GM13976 (cell line): ENCODE measurements at regions not wholly inside any gene's neighbourhood (a gene's known extent, or its start where the extent isn't known, plus 50 kb on each side); places are given as distances from the start of the nearest gene placed in this dataset.
"Not testable (repeated sequence)": the region's sequence is repeated elsewhere in the genome, so short reads cannot be mapped to it uniquely, and the experiment has no call there.

Experiments used
- DNase-seq: peaks from one replicate; pipeline ENCODE4 v3.0.0; 2012; ENCODE audit warnings: low spot score
- CTCF ChIP-seq: IDR thresholded peaks from 2 replicates; pipeline ENCODE4 v1.5.1; 2012; ENCODE audit warnings: borderline replicate concordance, mild to moderate bottlenecking; ENCODE audit not compliant: insufficient read depth; ENCODE audit errors: extremely low read depth, missing control alignments, control extremely low read depth
- in situ Hi-C: fragments of 300-500 bp; cut with MboI; formaldehyde crosslinking; loops from one replicate; pipeline ENCODE4 v1.12.0; 2022; ENCODE audit warnings: low sequenced_read_pairs, mixed read lengths, inconsistent platforms; ENCODE audit not compliant: unreplicated experiment

GRCh38 chr3:5918626-5919025 is 731.1 kb downstream of the EDEM1 start:
- TF ChIP-seq CTCF = no peak
- in situ Hi-C loops = no loop called here
- no peak for DNase-seq

GRCh38 chr3:5929027-5929426 is 741.5 kb downstream of the EDEM1 start:
- in situ Hi-C loops = no loop called here

GRCh38 chr3:5944061-5944460 is 756.6 kb downstream of the EDEM1 start:
- DNase-seq, in situ Hi-C loops: not testable (repeated sequence)

More at GRCh38 chr3:5929027-5929426, 741.5 kb downstream of the EDEM1 start:
- TF ChIP-seq CTCF = no peak
- DNase-seq = no peak

- in situ Hi-C loops = no loop called here
- DNase-seq = no peak
- TF ChIP-seq CTCF = no peak
These were observed 760.6 kb downstream of the EDEM1 start for GRCh38 chr3:5948084-5948483.

GRCh38 chr3:5951026-5951425 is 763.5 kb downstream of the EDEM1 start:
- in situ Hi-C loops = no loop called here
- DNase-seq = no peak
- TF ChIP-seq CTCF = no peak

GRCh38 chr3:5972586-5972985 is 785.1 kb downstream of the EDEM1 start:
- TF ChIP-seq CTCF = no peak
- DNase-seq = no peak
- in situ Hi-C loops = no loop called here

GRCh38 chr3:5974630-5975322 is 787.3 kb downstream of the EDEM1 start:
- no peak for DNase-seq
- in situ Hi-C loops = no loop called here
- no peak for TF ChIP-seq CTCF
